SJCRH30 (cell line): ENCODE measurements at regions not wholly inside any gene's neighbourhood (a gene's known extent, or its start where the extent isn't known, plus 50 kb on each side); places are given as distances from the start of the nearest gene placed in this dataset.

Experiments
- DNase-seq, 2 experiments: peaks; one replicate each; pipeline ENCODE4 v3.0.0-alpha.2; 2015 to 2020
- H3K27ac ChIP-seq: fragments of 250-450 bp; sonication (Bioruptor Pico); 2 replicates; pipeline ENCODE4 v1.5.1; 2020; ENCODE audit warnings: mild to moderate bottlenecking, moderate library complexity
- H3K27me3 ChIP-seq: fragments of 250-450 bp; sonication (Bioruptor Pico); 2 replicates; pipeline ENCODE4 v1.5.1; 2020; ENCODE audit warnings: mild to moderate bottlenecking, moderate library complexity
- H3K36me3 ChIP-seq: fragments of 250-450 bp; sonication (Bioruptor Pico); 2 replicates; pipeline ENCODE4 v1.5.1; 2020; ENCODE audit warnings: mild to moderate bottlenecking, moderate library complexity
- H3K4me1 ChIP-seq: fragments of 250-450 bp; sonication (Bioruptor Pico); 2 replicates; pipeline ENCODE4 v1.5.1; 2020; ENCODE audit warnings: mild to moderate bottlenecking, moderate library complexity
- H3K4me3 ChIP-seq: fragments of 250-450 bp; sonication (Bioruptor Pico); 2 replicates; pipeline ENCODE4 v1.5.1; 2020; ENCODE audit warnings: mild to moderate bottlenecking, moderate library complexity
- H3K9me3 ChIP-seq: fragments of 250-450 bp; sonication (Bioruptor Pico); replicated peaks from 2 replicates; pipeline ENCODE4 v1.5.1; 2020; ENCODE audit warnings: mild to moderate bottlenecking, moderate library complexity

- H3K9me3 ChIP-seq = no peaks in the 10 kb centered on the region
- no peak overlapping the region for H3K27ac ChIP-seq
- DNase-seq = no peak
- no peak overlapping the region for H3K4me3 ChIP-seq
- H3K4me1 ChIP-seq = no peaks in the 10 kb centered on the region
- no peaks in the 10 kb centered on the region for H3K27me3 ChIP-seq
- no peaks in the 10 kb centered on the region for H3K36me3 ChIP-seq
These were observed 908.0 kb upstream of the ATXN8OS start for GRCh38 chr13:69199664-69200063.

GRCh38 chr13:69198706-69199105 lies 908.9 kb upstream of the ATXN8OS start:
- H3K9me3 ChIP-seq = no peaks in the 10 kb centered on the region
- no peak for DNase-seq
- no peaks in the 10 kb centered on the region for H3K4me1 ChIP-seq
- no peak overlapping the region for H3K4me3 ChIP-seq
- H3K36me3 ChIP-seq = no peaks in the 10 kb centered on the region
- H3K27ac ChIP-seq = no peak overlapping the region
- H3K27me3 ChIP-seq = no peaks in the 10 kb centered on the region

DNA sequence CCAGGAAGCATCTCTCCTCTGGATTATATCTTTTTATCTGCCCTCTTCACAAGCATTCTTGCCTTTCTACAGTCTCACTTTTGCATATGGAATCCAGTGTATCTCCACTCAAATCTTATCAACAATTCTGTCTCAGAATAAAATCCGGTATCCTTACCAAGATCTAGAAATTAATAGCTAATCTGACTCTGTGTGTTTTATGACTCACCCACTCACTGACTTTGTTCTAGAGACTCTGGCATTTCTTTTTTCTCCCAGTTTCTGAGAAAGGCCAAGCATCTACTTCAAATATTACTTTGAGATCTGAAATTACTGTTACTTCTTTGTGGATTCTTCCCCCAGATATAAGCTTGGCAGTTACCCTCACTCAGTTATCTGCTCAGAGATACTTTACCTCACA lies 913.5 kb upstream of the ATXN8OS start:
- DNase-seq = no peak
- H3K9me3 ChIP-seq = no peaks in the 10 kb centered on the region
- H3K27me3 ChIP-seq = no peaks in the 10 kb centered on the region
- H3K27ac ChIP-seq = no peak overlapping the region
- H3K4me1 ChIP-seq = no peaks in the 10 kb centered on the region
- H3K4me3 ChIP-seq = no peak overlapping the region
- H3K36me3 ChIP-seq = no peaks in the 10 kb centered on the region

DNA sequence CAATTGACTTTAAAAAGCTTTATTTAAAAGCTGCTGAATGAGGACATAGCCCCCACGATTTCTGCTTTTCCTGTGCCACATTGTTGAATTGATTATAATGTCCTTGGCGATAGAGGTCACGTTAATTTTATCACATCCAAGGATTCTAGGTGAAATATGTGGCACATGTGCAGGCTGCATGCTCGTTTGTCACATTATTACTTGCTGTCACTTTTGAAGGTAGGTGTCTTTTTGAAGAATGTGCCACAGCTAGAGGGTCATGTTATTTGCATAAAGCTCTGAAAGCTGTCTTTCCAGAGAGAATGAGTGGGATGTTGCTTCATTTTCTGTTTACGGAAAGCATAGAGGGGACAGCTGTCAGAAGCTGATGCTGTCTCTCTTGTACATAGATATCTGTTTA lies 927.6 kb upstream of the ATXN8OS start:
- no peak for DNase-seq
- Histone ChIP-seq H3K27me3 (no peaks in the 10 kb centered on the region), H3K36me3 (no peaks in the 10 kb centered on the region), H3K4me3 (no peak overlapping the region), H3K27ac (no peak overlapping the region), H3K9me3 (no peaks in the 10 kb centered on the region), H3K4me1 (no peaks in the 10 kb centered on the region)

DNA sequence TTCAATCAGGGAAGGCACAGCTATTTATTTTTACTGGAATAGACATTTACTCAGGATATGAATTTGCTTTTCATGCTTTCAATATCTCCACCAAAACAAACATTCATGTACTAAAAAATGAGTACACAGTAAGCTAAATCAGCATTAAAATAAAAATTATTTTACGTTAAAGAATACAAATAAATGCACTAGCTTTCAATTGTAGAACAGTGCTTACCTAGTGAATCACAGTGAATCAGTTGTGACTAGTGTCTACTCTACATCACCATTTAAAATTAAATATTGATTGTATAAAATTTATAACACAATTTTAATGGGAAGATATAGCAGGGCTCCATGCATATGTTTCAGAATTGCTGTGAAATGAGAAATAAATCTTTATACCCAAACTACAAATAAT lies 929.6 kb upstream of the ATXN8OS start:
- no peak overlapping the region for H3K4me3 ChIP-seq
- no peaks in the 10 kb centered on the region for H3K4me1 ChIP-seq
- no peak overlapping the region for H3K27ac ChIP-seq
- H3K9me3 ChIP-seq = no peaks in the 10 kb centered on the region
- no peaks in the 10 kb centered on the region for H3K36me3 ChIP-seq
- no peaks in the 10 kb centered on the region for H3K27me3 ChIP-seq
- no peak for DNase-seq

DNA sequence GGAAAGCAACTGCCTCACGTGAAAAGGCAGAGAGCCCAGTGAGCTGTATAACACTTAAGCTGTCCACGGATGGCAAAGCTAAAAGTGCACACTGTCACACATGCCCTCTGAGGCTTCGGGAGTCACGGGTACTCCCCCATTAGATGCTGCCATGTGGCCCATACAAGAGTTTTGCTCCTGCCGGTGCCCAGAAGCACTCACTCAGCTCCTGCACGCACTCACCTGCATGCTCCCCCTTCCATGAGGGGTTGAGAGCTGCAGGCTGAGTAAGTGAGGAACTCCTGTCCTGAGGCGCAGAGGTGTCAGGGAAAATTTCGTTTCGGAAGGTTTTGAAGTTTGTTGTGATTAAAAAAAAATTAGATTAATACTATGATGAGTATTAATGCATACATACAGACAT lies 939.2 kb upstream of the ATXN8OS start:
- no peak for DNase-seq
- no peaks in the 10 kb centered on the region for H3K4me1 ChIP-seq
- no peaks in the 10 kb centered on the region for H3K27me3 ChIP-seq
- no peak overlapping the region for H3K27ac ChIP-seq
- no peak overlapping the region for H3K4me3 ChIP-seq
- no peaks in the 10 kb centered on the region for H3K9me3 ChIP-seq
- no peaks in the 10 kb centered on the region for H3K36me3 ChIP-seq

DNA sequence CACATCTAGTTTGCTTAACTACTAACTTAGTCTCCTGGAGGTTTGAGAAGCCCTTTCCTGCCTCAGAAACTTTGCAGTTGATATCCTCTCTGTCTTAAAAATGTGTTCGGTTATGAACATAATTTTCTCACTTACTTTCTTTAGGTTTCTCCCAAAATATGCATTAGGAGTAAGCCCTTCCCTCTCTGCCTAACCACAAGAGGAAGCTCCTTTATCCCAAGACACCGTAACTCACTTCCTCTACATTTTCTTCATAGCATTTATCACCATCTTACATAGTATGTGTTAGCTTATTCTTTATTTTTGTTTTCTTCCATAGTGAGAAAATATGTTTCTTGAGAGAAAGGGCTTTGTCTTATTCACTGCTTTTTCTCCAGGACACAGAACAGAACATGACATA lies 952.5 kb upstream of the ATXN8OS start:
- Histone ChIP-seq H3K36me3 (no peaks in the 10 kb centered on the region), H3K9me3 (no peaks in the 10 kb centered on the region), H3K4me3 (no peak overlapping the region), H3K27ac (no peak overlapping the region), H3K27me3 (no peaks in the 10 kb centered on the region), H3K4me1 (no peaks in the 10 kb centered on the region)
- DNase-seq = no peak

DNA sequence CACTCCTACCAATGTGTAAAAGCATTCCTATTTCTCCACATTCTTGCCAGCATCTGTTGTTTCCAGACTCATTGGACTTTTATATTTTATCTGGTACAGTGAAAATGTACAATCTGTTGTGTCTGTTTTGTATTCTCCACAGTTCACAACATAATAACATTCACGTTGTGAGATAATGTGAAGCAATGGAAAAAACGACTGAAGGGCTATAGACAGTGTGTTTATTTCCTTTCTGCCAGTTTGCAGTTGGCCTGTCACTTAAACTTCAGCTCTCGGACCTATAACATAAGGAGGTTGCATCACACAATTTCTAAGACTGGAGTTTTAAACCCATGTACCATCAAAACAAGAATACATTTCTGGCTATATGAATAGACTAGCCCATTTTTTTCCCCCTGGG lies 965.5 kb upstream of the ATXN8OS start:
- Histone ChIP-seq H3K27ac (no peak overlapping the region), H3K9me3 (no peaks in the 10 kb centered on the region), H3K27me3 (no peaks in the 10 kb centered on the region), H3K4me1 (no peaks in the 10 kb centered on the region), H3K36me3 (no peaks in the 10 kb centered on the region), H3K4me3 (no peak overlapping the region)
- no peak for DNase-seq

DNA sequence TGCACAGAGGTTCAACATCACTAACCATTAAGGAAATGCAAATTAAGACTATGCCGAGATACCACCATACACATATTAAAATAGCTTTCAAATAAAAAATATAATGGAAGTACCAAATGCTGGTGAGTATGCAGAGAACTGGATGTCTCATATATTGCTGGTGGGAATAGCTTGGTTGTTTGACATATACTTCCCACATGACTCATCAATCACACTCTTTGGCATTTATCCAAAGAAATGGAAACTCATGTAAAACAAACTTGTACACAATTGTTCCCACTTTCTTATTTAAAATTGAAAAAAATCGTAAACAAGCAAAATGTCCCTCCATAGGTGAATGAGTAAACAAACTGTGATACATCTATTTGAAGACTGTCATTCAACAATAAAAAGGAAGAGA lies 982.6 kb upstream of the ATXN8OS start:
- H3K4me3 ChIP-seq = no peak overlapping the region
- no peaks in the 10 kb centered on the region for H3K36me3 ChIP-seq
- H3K4me1 ChIP-seq = no peaks in the 10 kb centered on the region
- H3K9me3 ChIP-seq = no peaks in the 10 kb centered on the region
- H3K27ac ChIP-seq = no peak overlapping the region
- no peaks in the 10 kb centered on the region for H3K27me3 ChIP-seq
- no peak for DNase-seq

GRCh38 chr13:69109891-69110525 lies 997.6 kb upstream of the ATXN8OS start:
- no peak overlapping the region for H3K4me3 ChIP-seq
- no peaks in the 10 kb centered on the region for H3K36me3 ChIP-seq
- no peaks in the 10 kb centered on the region for H3K27me3 ChIP-seq
- no peak overlapping the region for H3K27ac ChIP-seq
- DNase-seq = peak; percentile 5 to 14
- no peaks in the 10 kb centered on the region for H3K4me1 ChIP-seq
- H3K9me3 ChIP-seq = no peaks in the 10 kb centered on the region

DNA sequence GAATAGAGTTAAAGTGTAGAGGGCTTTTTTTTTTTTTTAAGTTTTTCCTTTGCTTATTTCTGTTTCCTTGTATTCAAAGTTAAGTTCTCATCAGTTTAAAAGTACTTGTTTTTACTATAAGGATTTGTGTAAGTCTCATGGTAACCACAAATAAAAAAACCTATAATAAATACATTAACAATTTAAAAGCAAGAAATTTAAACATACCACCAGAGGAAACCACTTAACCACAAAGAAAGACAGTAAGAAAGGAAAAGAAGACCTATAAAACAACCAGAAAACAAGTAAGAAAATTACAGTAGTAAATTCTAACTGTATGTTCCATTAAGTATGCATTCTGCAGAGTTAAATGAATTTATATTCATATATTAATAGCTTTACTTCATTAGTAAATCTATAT lies 999.1 kb upstream of the ATXN8OS start:
- no peak for DNase-seq
- no peaks in the 10 kb centered on the region for H3K9me3 ChIP-seq

GRCh38 chr13:69107436-69107835 lies 1000.2 kb upstream of the ATXN8OS start:
- Histone ChIP-seq H3K4me3 (no peak overlapping the region), H3K4me1 (no peaks in the 10 kb centered on the region), H3K36me3 (no peaks in the 10 kb centered on the region), H3K9me3 (no peaks in the 10 kb centered on the region), H3K27me3 (no peaks in the 10 kb centered on the region), H3K27ac (no peak overlapping the region)
- no peak for DNase-seq

More for the DNA sequence above, 999.1 kb upstream of the ATXN8OS start:
- Histone ChIP-seq H3K36me3 (no peaks in the 10 kb centered on the region), H3K27ac (no peak overlapping the region), H3K4me1 (no peaks in the 10 kb centered on the region), H3K27me3 (no peaks in the 10 kb centered on the region), H3K4me3 (no peak overlapping the region)

DNA sequence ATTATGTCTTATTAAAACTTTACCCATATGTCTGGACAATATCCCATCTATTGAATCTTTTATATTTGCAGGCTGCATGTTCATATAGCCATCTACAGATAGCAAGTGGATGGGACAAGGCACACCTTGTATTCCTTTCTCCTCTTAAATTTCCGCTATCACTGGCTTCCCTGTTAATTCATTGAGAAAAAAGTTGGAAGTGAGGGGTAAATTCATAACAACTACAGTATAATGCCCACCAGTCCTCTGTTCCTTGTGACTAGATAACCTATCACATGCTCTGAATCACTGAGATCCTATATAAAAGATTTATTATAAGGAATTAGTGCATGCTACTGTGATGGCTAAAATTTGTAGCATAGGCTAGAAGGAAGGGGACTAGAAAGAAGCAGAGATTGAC lies 1005.8 kb upstream of the ATXN8OS start:
- Histone ChIP-seq H3K36me3 (no peaks in the 10 kb centered on the region), H3K4me3 (no peak overlapping the region), H3K27ac (no peak overlapping the region), H3K9me3 (no peaks in the 10 kb centered on the region), H3K27me3 (no peaks in the 10 kb centered on the region), H3K4me1 (no peaks in the 10 kb centered on the region)
- no peak for DNase-seq

DNA sequence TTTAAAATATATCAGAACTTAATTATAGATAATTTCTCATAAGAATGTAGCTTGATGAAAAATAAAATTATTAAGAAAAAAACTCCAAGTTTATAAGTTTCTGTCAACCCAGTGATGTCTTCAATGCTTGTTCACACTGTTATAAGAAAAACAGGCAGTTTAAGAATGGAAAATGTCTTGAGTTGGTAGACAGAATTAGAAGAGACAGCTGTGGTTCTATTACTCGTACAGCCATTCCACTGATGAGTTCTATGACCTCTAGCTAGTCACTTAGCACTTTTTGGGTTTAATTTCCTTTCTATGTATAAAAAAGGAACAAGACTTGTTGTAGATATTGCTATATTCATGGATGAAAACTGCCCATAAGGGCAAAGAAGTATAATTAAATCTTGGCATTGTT lies 1013.1 kb upstream of the ATXN8OS start:
- Histone ChIP-seq H3K4me3 (no peak overlapping the region), H3K4me1 (no peaks in the 10 kb centered on the region), H3K27me3 (no peaks in the 10 kb centered on the region), H3K9me3 (no peaks in the 10 kb centered on the region), H3K27ac (no peak overlapping the region), H3K36me3 (no peaks in the 10 kb centered on the region)
- DNase-seq = no peak

- DNase-seq = no peak
- Histone ChIP-seq H3K4me3 (no peak overlapping the region), H3K4me1 (no peaks in the 10 kb centered on the region), H3K36me3 (no peaks in the 10 kb centered on the region), H3K27me3 (no peaks in the 10 kb centered on the region), H3K9me3 (no peaks in the 10 kb centered on the region), H3K27ac (no peak overlapping the region)
These were observed 1014.9 kb upstream of the ATXN8OS start for GRCh38 chr13:69092615-69093322.

DNA sequence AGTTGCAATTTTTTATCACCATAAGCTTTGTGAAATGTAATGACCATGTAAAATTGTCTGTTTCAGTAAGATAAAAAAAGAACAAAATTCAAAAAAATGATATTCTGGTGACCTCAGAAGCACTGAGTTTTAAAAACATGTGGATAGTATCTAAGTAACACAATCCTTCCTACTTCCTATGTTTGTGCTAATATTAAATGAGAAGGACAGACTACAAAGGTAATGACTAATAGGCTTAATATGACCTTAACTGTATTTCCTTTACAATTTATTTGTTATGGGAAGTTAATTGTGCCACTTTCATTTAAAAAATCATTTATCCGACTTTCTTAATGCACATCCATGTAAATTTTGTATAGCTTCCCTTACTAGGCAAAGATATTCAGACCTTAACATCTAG lies 1030.4 kb upstream of the ATXN8OS start:
- H3K4me1 ChIP-seq = no peaks in the 10 kb centered on the region
- H3K36me3 ChIP-seq = no peaks in the 10 kb centered on the region
- H3K27ac ChIP-seq = no peak overlapping the region
- DNase-seq = no peak
- H3K27me3 ChIP-seq = no peaks in the 10 kb centered on the region
- H3K9me3 ChIP-seq = no peaks in the 10 kb centered on the region
- H3K4me3 ChIP-seq = no peak overlapping the region
